HFFc6 (cell line): ENCODE measurements at regions not wholly inside any gene's neighbourhood (a gene's known extent, or its start where the extent isn't known, plus 50 kb on each side); places are given as distances from the start of the nearest gene placed in this dataset.

ENCODE experiments used
- DNase-seq: peaks from one replicate; pipeline ENCODE4 v3.0.0-alpha.2; 2018
- H3K27ac Mint-ChIP-seq: 2 replicates; pipeline ENCODE4 v1.8.0; 2020; ENCODE audit warnings: mild to moderate bottlenecking, mixed read lengths
- H3K27me3 Mint-ChIP-seq: 2 replicates; pipeline ENCODE4 v1.8.0; 2021; ENCODE audit warnings: mild to moderate bottlenecking, moderate library complexity, mixed read lengths; ENCODE audit not compliant: insufficient read depth
- H3K36me3 Mint-ChIP-seq: 2 replicates; pipeline ENCODE4 v1.8.0; 2021; ENCODE audit warnings: low read depth, mixed read lengths
- H3K4me1 Mint-ChIP-seq: 2 replicates; pipeline ENCODE4 v1.8.0; 2020; ENCODE audit warnings: low read depth, mixed read lengths
- H3K4me3 Mint-ChIP-seq: 2 replicates; pipeline ENCODE4 v1.8.0; 2020; ENCODE audit warnings: mild to moderate bottlenecking, moderate library complexity, mixed read lengths
- H3K9me3 Mint-ChIP-seq: 2 replicates; pipeline ENCODE4 v1.8.0; 2020; ENCODE audit warnings: mild to moderate bottlenecking, mixed read lengths
- TF ChIP-seq, protein P1 (sequence below): fragments of 200-600 bp; sonication (generic); IDR thresholded peaks from 2 replicates; pipeline ENCODE4 v1.5.0; 2021; ENCODE audit warnings: antibody characterized with exemption, mild to moderate bottlenecking

GRCh38 chr1:116207126-116207735 lies 96.0 kb downstream of the MAB21L3 start:
- Mint-ChIP-seq H3K36me3 (no peaks in the 10 kb centered on the region), H3K27me3 (peaks cover 7% of the 10 kb centered on the region; the same call in 1 of the 2 replicates), H3K4me1 (no peaks in the 10 kb centered on the region), H3K27ac (no peak overlapping the region), H3K4me3 (no peak overlapping the region), H3K9me3 (no peaks in the 10 kb centered on the region)
- TF ChIP-seq, protein P1, sequence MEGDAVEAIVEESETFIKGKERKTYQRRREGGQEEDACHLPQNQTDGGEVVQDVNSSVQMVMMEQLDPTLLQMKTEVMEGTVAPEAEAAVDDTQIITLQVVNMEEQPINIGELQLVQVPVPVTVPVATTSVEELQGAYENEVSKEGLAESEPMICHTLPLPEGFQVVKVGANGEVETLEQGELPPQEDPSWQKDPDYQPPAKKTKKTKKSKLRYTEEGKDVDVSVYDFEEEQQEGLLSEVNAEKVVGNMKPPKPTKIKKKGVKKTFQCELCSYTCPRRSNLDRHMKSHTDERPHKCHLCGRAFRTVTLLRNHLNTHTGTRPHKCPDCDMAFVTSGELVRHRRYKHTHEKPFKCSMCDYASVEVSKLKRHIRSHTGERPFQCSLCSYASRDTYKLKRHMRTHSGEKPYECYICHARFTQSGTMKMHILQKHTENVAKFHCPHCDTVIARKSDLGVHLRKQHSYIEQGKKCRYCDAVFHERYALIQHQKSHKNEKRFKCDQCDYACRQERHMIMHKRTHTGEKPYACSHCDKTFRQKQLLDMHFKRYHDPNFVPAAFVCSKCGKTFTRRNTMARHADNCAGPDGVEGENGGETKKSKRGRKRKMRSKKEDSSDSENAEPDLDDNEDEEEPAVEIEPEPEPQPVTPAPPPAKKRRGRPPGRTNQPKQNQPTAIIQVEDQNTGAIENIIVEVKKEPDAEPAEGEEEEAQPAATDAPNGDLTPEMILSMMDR: no peak
- no peak for DNase-seq

GRCh38 chr1:116208136-116208535 lies 96.9 kb downstream of the MAB21L3 start:
- TF ChIP-seq, protein P1: no peak
- Mint-ChIP-seq H3K9me3 (no peaks in the 10 kb centered on the region), H3K27me3 (peaks cover 7% of the 10 kb centered on the region; the same call in 1 of the 2 replicates), H3K4me3 (no peak overlapping the region), H3K36me3 (no peaks in the 10 kb centered on the region), H3K4me1 (no peaks in the 10 kb centered on the region), H3K27ac (no peak overlapping the region)
- no peak for DNase-seq

DNA sequence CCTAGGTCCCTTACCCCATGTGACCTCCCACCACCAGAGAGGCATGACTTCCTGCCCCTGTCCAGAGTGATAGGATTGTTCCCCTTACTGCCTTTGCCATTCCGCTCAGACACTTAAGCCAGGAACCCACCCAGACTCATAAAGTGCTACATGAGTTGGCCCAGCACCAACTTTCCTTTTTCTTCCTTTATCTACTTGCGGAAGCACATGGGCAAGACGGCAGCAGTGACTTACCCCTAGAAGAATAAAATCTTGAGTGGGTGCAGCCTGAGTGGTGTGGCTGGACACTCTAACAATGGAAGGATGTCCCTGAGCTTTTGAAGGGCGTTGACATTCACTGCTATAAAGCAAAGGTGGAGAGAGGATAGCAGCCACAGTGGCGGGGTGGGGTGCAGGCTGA lies 100.1 kb downstream of the MAB21L3 start:
- no peaks in the 10 kb centered on the region; the same call in none of the 2 replicates for H3K27me3 Mint-ChIP-seq

GRCh38 chr1:116218922-116219321 lies 107.7 kb downstream of the MAB21L3 start:
- H3K27me3 Mint-ChIP-seq: peaks cover 18% of the 10 kb centered on the region
- no peaks in the 10 kb centered on the region for H3K36me3 Mint-ChIP-seq
- DNase-seq: no peak

More for the DNA sequence above, 100.1 kb downstream of the MAB21L3 start:
- H3K27ac Mint-ChIP-seq: no peak overlapping the region
- H3K4me3 Mint-ChIP-seq: no peak overlapping the region
- TF ChIP-seq, protein P1: no peak
- H3K9me3 Mint-ChIP-seq: no peaks in the 10 kb centered on the region
- no peak for DNase-seq
- no peaks in the 10 kb centered on the region for H3K36me3 Mint-ChIP-seq
- no peaks in the 10 kb centered on the region for H3K4me1 Mint-ChIP-seq

GRCh38 chr1:116219651-116220434 lies 108.6 kb downstream of the MAB21L3 start:
- H3K9me3 Mint-ChIP-seq: no peaks in the 10 kb centered on the region
- no peaks in the 10 kb centered on the region for H3K4me1 Mint-ChIP-seq
- no peak overlapping the region for H3K4me3 Mint-ChIP-seq
- peaks cover 20% of the 10 kb centered on the region for H3K27me3 Mint-ChIP-seq
- TF ChIP-seq, protein P1: no peak
- no peak for DNase-seq
- H3K36me3 Mint-ChIP-seq: no peaks in the 10 kb centered on the region
- H3K27ac Mint-ChIP-seq: no peak overlapping the region

More at GRCh38 chr1:116218922-116219321, 107.7 kb downstream of the MAB21L3 start:
- TF ChIP-seq, protein P1: no peak
- Mint-ChIP-seq H3K9me3 (no peaks in the 10 kb centered on the region), H3K27ac (no peak overlapping the region), H3K4me3 (no peak overlapping the region), H3K4me1 (no peaks in the 10 kb centered on the region)
